ENCODE measurements at regions not wholly inside any gene's neighbourhood (a gene's known extent, or its start where the extent isn't known, plus 50 kb on each side); places are given as distances from the start of the nearest gene placed in this dataset.
"Not testable (repeated sequence)": the region's sequence is repeated elsewhere in the genome, so short reads cannot be mapped to it uniquely, and the experiment has no call there.

- DNase-seq (ENCODE audit: low read depth, low spot score) (no peak), FAIRE-seq (peak; percentile 35)
- H3K4me1 ChIP-seq (ENCODE audit: control insufficient read depth, extremely low read depth, insufficient read depth, low read length) = peaks cover 2% of the 10 kb centered on the region
- H3K9me3 ChIP-seq (replicated peaks; ENCODE audit: control insufficient read depth, insufficient read depth, low read length) = no peaks in the 10 kb centered on the region
- peaks cover 3% of the 10 kb centered on the region in 2 experiments for H3K27me3 ChIP-seq (ENCODE audit: control insufficient read depth in 2 of 2, insufficient read depth in 2 of 2, low read length in 2 of 2)
- intact Hi-C loops (cut with micrococcal nuclease) = loop anchor here (1.0 to 5.0 kb wide), 5 partner anchors 41 to 380 kb away; partner anchors contain the start of gene KANK1
- H3K36me3 ChIP-seq (ENCODE audit: control insufficient read depth in 2 of 2, extremely low read depth in 1 of 2, insufficient read depth in 2 of 2, low read length in 2 of 2) = no peaks in the 10 kb centered on the region
- BruUV-seq (replicated peaks) = no TSS peak
- no peak overlapping the region for H2AFZ ChIP-seq (ENCODE audit: low read depth, low read length)
- H4K20me1 ChIP-seq (replicated peaks; ENCODE audit: control insufficient read depth, extremely low read depth, insufficient read depth, low read length) = no peaks in the 10 kb centered on the region
- CTCF ChIA-PET = interaction anchor here (1.1 to 2.5 kb wide), 8 partner anchors 10 to 238 kb away, joined by 3 to 14 read pairs (median 6); no protein-coding TSS in a partner anchor
- H3K4me3 ChIP-seq (replicated peaks in 1 of 3; ENCODE audit: insufficient read depth in 1 of 3, low read depth in 1 of 3, low read length in 3 of 3) = no peak overlapping the region
- no peaks in the 10 kb centered on the region for H3K79me2 ChIP-seq (ENCODE audit: control insufficient read depth, insufficient read depth, low read length)
- dilution Hi-C loops (cut with MboI; ENCODE audit: extremely low pct_ligation_motif_present, low sequenced_read_pairs) = loop anchor here (25.0 kb wide), 1 partner anchor 153 kb away; no protein-coding TSS in a partner anchor
- no peak overlapping the region for H3K4me2 ChIP-seq (ENCODE audit: insufficient read depth, low read length)
- TF ChIP-seq EZH2 (IDR thresholded peaks at IDR 0.05; ENCODE audit: borderline replicate concordance, low read depth, low read length, severe bottlenecking) (no peak), MAX (IDR thresholded peaks at IDR 0.05; ENCODE audit: insufficient read depth, insufficient read length) (no peak), MYC (IDR thresholded peaks at IDR 0.05; ENCODE audit: low read depth, low read length) (no peak), GATA2 (IDR thresholded peaks at IDR 0.05; ENCODE audit: insufficient read depth, insufficient read length, low read depth, low read length) (no peak), POLR2AphosphoS5 (IDR thresholded peaks at IDR 0.05; ENCODE audit: insufficient read depth, low read depth, low read length) (no peak), CTCF (IDR thresholded peaks at IDR 0.05; ENCODE audit: extremely low read depth in 1 of 2, insufficient read depth in 1 of 2, low read depth in 1 of 2, low read length in 2 of 2) (no peak), JUN (IDR thresholded peaks at IDR 0.05; ENCODE audit: borderline replicate concordance, insufficient read depth, insufficient read length, low read depth) (no peak), POLR2A (IDR thresholded peaks at IDR 0.05; ENCODE audit: low read depth, low read length) (no peak), FOS (IDR thresholded peaks at IDR 0.05; ENCODE audit: borderline replicate concordance, insufficient read depth, low read length) (no peak)
- no peaks in the 10 kb centered on the region for H3K9me1 ChIP-seq (replicated peaks; ENCODE audit: control insufficient read depth, extremely low read depth, insufficient read depth, low read length)
- H3K9ac ChIP-seq (replicated peaks; ENCODE audit: extremely low read depth, insufficient read depth, low read length) = no peak overlapping the region
- POLR2A ChIA-PET = no interaction called here
- no peak overlapping the region for H3K27ac ChIP-seq (ENCODE audit: insufficient read depth, low read depth, low read length)
Observed at GRCh38 chr9:764986-765385, 76.5 kb upstream of the DMRT1 start.

- CTCF ChIA-PET = interaction anchor here (0.6 to 1.9 kb wide), 3 partner anchors 11 to 40 kb away, joined by 3 to 5 read pairs (median 4); no protein-coding TSS in a partner anchor
- H3K9me3 ChIP-seq (replicated peaks; ENCODE audit: control insufficient read depth, insufficient read depth, low read length); DNase-seq (ENCODE audit: low read depth, low spot score); H3K9ac ChIP-seq (replicated peaks; ENCODE audit: extremely low read depth, insufficient read depth, low read length); POLR2A ChIA-PET; H3K4me3 ChIP-seq (replicated peaks in 1 of 3; ENCODE audit: insufficient read depth in 1 of 3, low read depth in 1 of 3, low read length in 3 of 3); FAIRE-seq; H3K4me1 ChIP-seq (ENCODE audit: control insufficient read depth, extremely low read depth, insufficient read depth, low read length); H3K9me1 ChIP-seq (replicated peaks; ENCODE audit: control insufficient read depth, extremely low read depth, insufficient read depth, low read length); BruUV-seq (replicated peaks); H3K27ac ChIP-seq (ENCODE audit: insufficient read depth, low read depth, low read length); H4K20me1 ChIP-seq (replicated peaks; ENCODE audit: control insufficient read depth, extremely low read depth, insufficient read depth, low read length); intact Hi-C loops (cut with micrococcal nuclease); H3K79me2 ChIP-seq (ENCODE audit: control insufficient read depth, insufficient read depth, low read length); H3K36me3 ChIP-seq (ENCODE audit: control insufficient read depth in 2 of 2, extremely low read depth in 1 of 2, insufficient read depth in 2 of 2, low read length in 2 of 2); H3K4me2 ChIP-seq (ENCODE audit: insufficient read depth, low read length); H2AFZ ChIP-seq (ENCODE audit: low read depth, low read length); H3K27me3 ChIP-seq (ENCODE audit: control insufficient read depth in 2 of 2, insufficient read depth in 2 of 2, low read length in 2 of 2): not testable (repeated sequence)
- dilution Hi-C loops (cut with MboI; ENCODE audit: extremely low pct_ligation_motif_present, low sequenced_read_pairs) = loop anchor here (25.0 kb wide), 1 partner anchor 155 kb away; no protein-coding TSS in a partner anchor
Observed at GRCh38 chr9:767061-767561, 74.4 kb upstream of the DMRT1 start.

Data from endothelial cell of umbilical vein (primary cell).